ENCODE measurements at regions not wholly inside any gene's neighbourhood (a gene's known extent, or its start where the extent isn't known, plus 50 kb on each side); places are given as distances from the start of the nearest gene placed in this dataset.

- TF ChIP-seq CTCF (IDR thresholded peaks at IDR 0.05), result no peak
- no peak for TF ChIP-seq POLR2A (IDR thresholded peaks at IDR 0.05)
These were observed 858.9 kb upstream of the PCDH7 start for GRCh38 chr4:29861307-29861706.

Data from body of pancreas (tissue), 4 donors.